ENCODE measurements at regions not wholly inside any gene's neighbourhood (a gene's known extent, or its start where the extent isn't known, plus 50 kb on each side); places are given as distances from the start of the nearest gene placed in this dataset.

- intact Hi-C loops (cut with DNase I): no loop called here
- Histone ChIP-seq H3K27me3 (no peaks in the 10 kb centered on the region), H3K4me1 (no peaks in the 10 kb centered on the region), H3K27ac (no peak overlapping the region), H3K9me3 (no peaks in the 10 kb centered on the region), H3K36me3 (no peaks in the 10 kb centered on the region), H3K4me3 (no peak overlapping the region)
- TF ChIP-seq CTCF (IDR thresholded peaks at IDR 0.05) (no peak), POLR2AphosphoS5 (IDR thresholded peaks at IDR 0.05; ENCODE audit: insufficient read depth in 1 of 2, low read depth in 1 of 2) (no peak), POLR2A (IDR thresholded peaks at IDR 0.05) (no peak)
- DNase-seq (ENCODE audit: extremely low spot score in 2 of 2): peak in 1 of 2 donors; percentile 10
Observed at GRCh38 chr6:118750143-118750542, 98.8 kb upstream of the CEP85L start.

DNA sequence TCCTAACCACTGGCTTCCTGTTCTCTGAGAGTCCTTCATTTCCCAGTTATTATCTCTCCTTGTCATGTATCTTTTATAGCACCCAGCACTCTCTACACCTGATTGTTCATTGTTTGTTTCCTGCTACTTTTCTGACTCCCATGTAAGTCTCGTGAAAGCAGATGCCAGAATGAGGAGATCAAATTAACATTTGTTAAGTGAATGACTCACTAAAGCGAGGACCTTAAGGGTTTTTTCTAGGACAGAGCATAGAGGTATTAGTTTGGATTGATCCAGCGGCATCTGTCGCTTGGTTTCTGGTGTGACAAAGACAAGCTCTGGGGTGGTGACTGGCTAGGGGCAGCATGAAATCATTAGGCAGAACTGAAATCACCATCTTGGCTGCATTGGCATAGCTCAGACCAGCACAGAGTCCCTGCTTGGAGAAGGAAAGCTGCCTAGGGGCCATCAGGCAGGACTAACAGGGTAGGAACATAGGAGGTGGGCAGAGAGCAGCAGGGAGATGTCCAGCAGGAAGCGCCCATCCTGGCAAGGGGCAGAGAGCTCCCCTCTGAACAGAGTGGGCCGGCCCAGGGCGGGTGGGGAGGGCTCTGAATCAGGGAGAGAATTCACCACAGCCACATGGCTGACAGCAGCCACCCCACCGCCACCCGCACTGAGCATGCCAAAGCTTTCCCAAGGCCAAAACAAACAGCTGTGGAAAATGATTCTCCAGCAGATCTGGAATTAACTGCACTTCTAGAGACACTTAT lies 97.1 kb upstream of the CEP85L start:
- Histone ChIP-seq H3K27ac (no peak overlapping the region), H3K4me1 (no peaks in the 10 kb centered on the region), H3K4me3 (no peak overlapping the region), H3K27me3 (no peaks in the 10 kb centered on the region), H3K9me3 (no peaks in the 10 kb centered on the region), H3K36me3 (no peaks in the 10 kb centered on the region)
- TF ChIP-seq POLR2AphosphoS5 (IDR thresholded peaks at IDR 0.05; ENCODE audit: insufficient read depth in 1 of 2, low read depth in 1 of 2): no peak
- no peak for TF ChIP-seq CTCF (IDR thresholded peaks at IDR 0.05)
- TF ChIP-seq POLR2A (IDR thresholded peaks at IDR 0.05): no peak
- intact Hi-C loops (cut with DNase I): no loop called here
- peak in 1 of 2 donors; percentile 74 for DNase-seq (ENCODE audit: extremely low spot score in 2 of 2)

GRCh38 chr6:118746825-118747174 lies 95.4 kb upstream of the CEP85L start:
- intact Hi-C loops (cut with DNase I): no loop called here
- Histone ChIP-seq H3K9me3 (no peaks in the 10 kb centered on the region), H3K36me3 (no peaks in the 10 kb centered on the region), H3K4me3 (no peak overlapping the region), H3K4me1 (no peaks in the 10 kb centered on the region), H3K27ac (no peak overlapping the region), H3K27me3 (no peaks in the 10 kb centered on the region)
- TF ChIP-seq POLR2A (IDR thresholded peaks at IDR 0.05) (no peak), CTCF (IDR thresholded peaks at IDR 0.05) (no peak), POLR2AphosphoS5 (IDR thresholded peaks at IDR 0.05; ENCODE audit: insufficient read depth in 1 of 2, low read depth in 1 of 2) (no peak)
- DNase-seq (ENCODE audit: extremely low spot score in 2 of 2): peak in 1 of 2 donors; percentile 42

- no peak for TF ChIP-seq POLR2AphosphoS5 (IDR thresholded peaks at IDR 0.05; ENCODE audit: insufficient read depth in 1 of 2, low read depth in 1 of 2)
- no peak for TF ChIP-seq POLR2A (IDR thresholded peaks at IDR 0.05)
- TF ChIP-seq CTCF (IDR thresholded peaks at IDR 0.05): no peak
- peak in 1 of 2 donors; percentile 75 for DNase-seq (ENCODE audit: extremely low spot score in 2 of 2)
- no peaks in the 10 kb centered on the region for H3K27me3 ChIP-seq
- H3K27ac ChIP-seq: no peak overlapping the region
- no peak overlapping the region for H3K4me3 ChIP-seq
- no peaks in the 10 kb centered on the region for H3K4me1 ChIP-seq
- intact Hi-C loops (cut with DNase I): no loop called here
- no peaks in the 10 kb centered on the region for H3K9me3 ChIP-seq
- no peaks in the 10 kb centered on the region for H3K36me3 ChIP-seq
Observed at GRCh38 chr6:118746145-118746824, 94.9 kb upstream of the CEP85L start.

- no peak overlapping the region for H3K4me3 ChIP-seq
- no peaks in the 10 kb centered on the region for H3K9me3 ChIP-seq
- no peaks in the 10 kb centered on the region for H3K27me3 ChIP-seq
- TF ChIP-seq POLR2A (IDR thresholded peaks at IDR 0.05): no peak
- TF ChIP-seq POLR2AphosphoS5 (IDR thresholded peaks at IDR 0.05; ENCODE audit: insufficient read depth in 1 of 2, low read depth in 1 of 2): no peak
- TF ChIP-seq CTCF (IDR thresholded peaks at IDR 0.05): no peak
- H3K4me1 ChIP-seq: no peaks in the 10 kb centered on the region
- no peaks in the 10 kb centered on the region for H3K36me3 ChIP-seq
- intact Hi-C loops (cut with DNase I): no loop called here
- DNase-seq (ENCODE audit: extremely low spot score in 2 of 2): peak in 1 of 2 donors; percentile 64
- H3K27ac ChIP-seq: no peak overlapping the region
Observed at GRCh38 chr6:118745156-118745555, 93.8 kb upstream of the CEP85L start.

Data from vagina (tissue), 2 donors.